WI38 (cell line): ENCODE measurements at regions not wholly inside any gene's neighbourhood (a gene's known extent, or its start where the extent isn't known, plus 50 kb on each side); places are given as distances from the start of the nearest gene placed in this dataset.

Experiments
- H3K4me3 ChIP-seq: 2 replicates; pipeline ENCODE4 v1.5.1; 2011; ENCODE audit warnings: low read depth, mild to moderate bottlenecking, control low read depth, low read length
- CTCF ChIP-seq: IDR thresholded peaks from 2 replicates; pipeline ENCODE4 v1.5.1; 2012; ENCODE audit warnings: low read depth, mild to moderate bottlenecking, control low read depth, low read length

GRCh38 chr2:204078003-204078698 is 141.6 kb downstream of the ICOS start:
- H3K4me3 ChIP-seq, result no peak overlapping the region
- TF ChIP-seq CTCF, result no peak

GRCh38 chr2:204081487-204082425 is 145.2 kb downstream of the ICOS start:
- no peak for TF ChIP-seq CTCF
- no peak overlapping the region for H3K4me3 ChIP-seq

- TF ChIP-seq CTCF, result no peak
- H3K4me3 ChIP-seq, result no peak overlapping the region
These were observed 149.6 kb downstream of the ICOS start for GRCh38 chr2:204086167-204086566.

- no peak for TF ChIP-seq CTCF
- no peak overlapping the region for H3K4me3 ChIP-seq
These were observed 152.5 kb downstream of the ICOS start for GRCh38 chr2:204089105-204089504.

- no peak for TF ChIP-seq CTCF
- no peak overlapping the region for H3K4me3 ChIP-seq
These were observed 153.0 kb downstream of the ICOS start for GRCh38 chr2:204089574-204089973.

- no peak for TF ChIP-seq CTCF
- H3K4me3 ChIP-seq, result no peak overlapping the region
These were observed 153.5 kb downstream of the ICOS start for GRCh38 chr2:204090021-204090420.

- no peak for TF ChIP-seq CTCF
- H3K4me3 ChIP-seq, result no peak overlapping the region
These were observed 168.2 kb downstream of the ICOS start for GRCh38 chr2:204104811-204105210.
